ENCODE measurements at regions not wholly inside any gene's neighbourhood (a gene's known extent, or its start where the extent isn't known, plus 50 kb on each side); places are given as distances from the start of the nearest gene placed in this dataset.

- no peaks in the 10 kb centered on the region for H3K9me3 ChIP-seq (ENCODE audit: control insufficient read depth in 1 of 2, low read length in 2 of 2)
- H3K27me3 ChIP-seq (ENCODE audit: low read depth, low read length), result no peaks in the 10 kb centered on the region
- H3K36me3 ChIP-seq (ENCODE audit: control insufficient read depth in 1 of 2, insufficient read depth in 2 of 2, low read length in 2 of 2), result no peaks in the 10 kb centered on the region
- H3K4me3 ChIP-seq (ENCODE audit: low read depth in 1 of 2, low read length in 2 of 2), result no peak overlapping the region
- no peaks in the 10 kb centered on the region for H3K4me1 ChIP-seq (ENCODE audit: control insufficient read depth in 1 of 2, insufficient read depth in 2 of 2, low read length in 2 of 2)
- no peak overlapping the region for H3K27ac ChIP-seq (ENCODE audit: low read length)
Observed at GRCh38 chr13:22287343-22287920, 616.6 kb downstream of the FGF9 start.

- no peaks in the 10 kb centered on the region for H3K27me3 ChIP-seq (ENCODE audit: low read depth, low read length)
- no peaks in the 10 kb centered on the region for H3K36me3 ChIP-seq (ENCODE audit: control insufficient read depth in 1 of 2, insufficient read depth in 2 of 2, low read length in 2 of 2)
- H3K27ac ChIP-seq (ENCODE audit: low read length), result no peak overlapping the region
- no peaks in the 10 kb centered on the region for H3K9me3 ChIP-seq (ENCODE audit: control insufficient read depth in 1 of 2, low read length in 2 of 2)
- H3K4me3 ChIP-seq (ENCODE audit: low read depth in 1 of 2, low read length in 2 of 2), result no peak overlapping the region
- no peaks in the 10 kb centered on the region for H3K4me1 ChIP-seq (ENCODE audit: control insufficient read depth in 1 of 2, insufficient read depth in 2 of 2, low read length in 2 of 2)
Observed at GRCh38 chr13:22288496-22288895, 617.6 kb downstream of the FGF9 start.

- Histone ChIP-seq H3K9me3 (ENCODE audit: control insufficient read depth in 1 of 2, low read length in 2 of 2) (no peaks in the 10 kb centered on the region), H3K4me1 (ENCODE audit: control insufficient read depth in 1 of 2, insufficient read depth in 2 of 2, low read length in 2 of 2) (no peaks in the 10 kb centered on the region), H3K27ac (ENCODE audit: low read length) (no peak overlapping the region), H3K4me3 (ENCODE audit: low read depth in 1 of 2, low read length in 2 of 2) (no peak overlapping the region), H3K36me3 (ENCODE audit: control insufficient read depth in 1 of 2, insufficient read depth in 2 of 2, low read length in 2 of 2) (no peaks in the 10 kb centered on the region), H3K27me3 (ENCODE audit: low read depth, low read length) (no peaks in the 10 kb centered on the region)
Observed at GRCh38 chr13:22289711-22290110, 618.8 kb downstream of the FGF9 start.

- Histone ChIP-seq H3K27ac (ENCODE audit: low read length) (no peak overlapping the region), H3K9me3 (ENCODE audit: control insufficient read depth in 1 of 2, low read length in 2 of 2) (peaks cover 6 to 7% of the 10 kb centered on the region in 2 donors), H3K36me3 (ENCODE audit: control insufficient read depth in 1 of 2, insufficient read depth in 2 of 2, low read length in 2 of 2) (no peaks in the 10 kb centered on the region), H3K4me3 (ENCODE audit: low read depth in 1 of 2, low read length in 2 of 2) (no peak overlapping the region), H3K27me3 (ENCODE audit: low read depth, low read length) (no peaks in the 10 kb centered on the region), H3K4me1 (ENCODE audit: control insufficient read depth in 1 of 2, insufficient read depth in 2 of 2, low read length in 2 of 2) (no peaks in the 10 kb centered on the region)
Observed at GRCh38 chr13:22298530-22298929, 627.7 kb downstream of the FGF9 start.

GRCh38 chr13:22311734-22312404, 641.0 kb downstream of the FGF9 start:
- Histone ChIP-seq H3K27ac (ENCODE audit: low read length) (no peak overlapping the region), H3K27me3 (ENCODE audit: low read depth, low read length) (no peaks in the 10 kb centered on the region), H3K4me1 (ENCODE audit: control insufficient read depth in 1 of 2, insufficient read depth in 2 of 2, low read length in 2 of 2) (no peaks in the 10 kb centered on the region), H3K4me3 (ENCODE audit: low read depth in 1 of 2, low read length in 2 of 2) (no peak overlapping the region), H3K36me3 (ENCODE audit: control insufficient read depth in 1 of 2, insufficient read depth in 2 of 2, low read length in 2 of 2) (no peaks in the 10 kb centered on the region), H3K9me3 (ENCODE audit: control insufficient read depth in 1 of 2, low read length in 2 of 2) (no peaks in the 10 kb centered on the region)

- no peak overlapping the region for H3K27ac ChIP-seq (ENCODE audit: low read length)
Observed at GRCh38 chr13:22312405-22312803, 641.5 kb downstream of the FGF9 start.

GRCh38 chr13:22316494-22317025, 645.7 kb downstream of the FGF9 start:
- no peaks in the 10 kb centered on the region for H3K9me3 ChIP-seq (ENCODE audit: control insufficient read depth in 1 of 2, low read length in 2 of 2)
- H3K27ac ChIP-seq (ENCODE audit: low read length), result no peak overlapping the region
- H3K27me3 ChIP-seq (ENCODE audit: low read depth, low read length), result no peaks in the 10 kb centered on the region
- H3K36me3 ChIP-seq (ENCODE audit: control insufficient read depth in 1 of 2, insufficient read depth in 2 of 2, low read length in 2 of 2), result no peaks in the 10 kb centered on the region
- no peaks in the 10 kb centered on the region for H3K4me1 ChIP-seq (ENCODE audit: control insufficient read depth in 1 of 2, insufficient read depth in 2 of 2, low read length in 2 of 2)
- no peak overlapping the region for H3K4me3 ChIP-seq (ENCODE audit: low read depth in 1 of 2, low read length in 2 of 2)

More at GRCh38 chr13:22312405-22312803, 641.5 kb downstream of the FGF9 start:
- Histone ChIP-seq H3K4me1 (ENCODE audit: control insufficient read depth in 1 of 2, insufficient read depth in 2 of 2, low read length in 2 of 2) (no peaks in the 10 kb centered on the region), H3K27me3 (ENCODE audit: low read depth, low read length) (no peaks in the 10 kb centered on the region), H3K36me3 (ENCODE audit: control insufficient read depth in 1 of 2, insufficient read depth in 2 of 2, low read length in 2 of 2) (no peaks in the 10 kb centered on the region), H3K4me3 (ENCODE audit: low read depth in 1 of 2, low read length in 2 of 2) (no peak overlapping the region), H3K9me3 (ENCODE audit: control insufficient read depth in 1 of 2, low read length in 2 of 2) (no peaks in the 10 kb centered on the region)

- no peak overlapping the region for H3K27ac ChIP-seq (ENCODE audit: low read length)
- no peaks in the 10 kb centered on the region for H3K27me3 ChIP-seq (ENCODE audit: low read depth, low read length)
- no peak overlapping the region for H3K4me3 ChIP-seq (ENCODE audit: low read depth in 1 of 2, low read length in 2 of 2)
- no peaks in the 10 kb centered on the region for H3K36me3 ChIP-seq (ENCODE audit: control insufficient read depth in 1 of 2, insufficient read depth in 2 of 2, low read length in 2 of 2)
- H3K4me1 ChIP-seq (ENCODE audit: control insufficient read depth in 1 of 2, insufficient read depth in 2 of 2, low read length in 2 of 2), result no peaks in the 10 kb centered on the region
- H3K9me3 ChIP-seq (ENCODE audit: control insufficient read depth in 1 of 2, low read length in 2 of 2), result no peaks in the 10 kb centered on the region
Observed at GRCh38 chr13:22320991-22321390, 650.1 kb downstream of the FGF9 start.

GRCh38 chr13:22325761-22326160, 654.9 kb downstream of the FGF9 start:
- no peak overlapping the region for H3K27ac ChIP-seq (ENCODE audit: low read length)
- H3K4me1 ChIP-seq (ENCODE audit: control insufficient read depth in 1 of 2, insufficient read depth in 2 of 2, low read length in 2 of 2), result no peaks in the 10 kb centered on the region
- H3K36me3 ChIP-seq (ENCODE audit: control insufficient read depth in 1 of 2, insufficient read depth in 2 of 2, low read length in 2 of 2), result no peaks in the 10 kb centered on the region
- no peak overlapping the region for H3K4me3 ChIP-seq (ENCODE audit: low read depth in 1 of 2, low read length in 2 of 2)
- no peaks in the 10 kb centered on the region for H3K27me3 ChIP-seq (ENCODE audit: low read depth, low read length)
- H3K9me3 ChIP-seq (ENCODE audit: control insufficient read depth in 1 of 2, low read length in 2 of 2), result no peaks in the 10 kb centered on the region

GRCh38 chr13:22332416-22332815, 661.5 kb downstream of the FGF9 start:
- no peak overlapping the region for H3K4me3 ChIP-seq (ENCODE audit: low read depth in 1 of 2, low read length in 2 of 2)
- no peaks in the 10 kb centered on the region for H3K9me3 ChIP-seq (ENCODE audit: control insufficient read depth in 1 of 2, low read length in 2 of 2)
- H3K4me1 ChIP-seq (ENCODE audit: control insufficient read depth in 1 of 2, insufficient read depth in 2 of 2, low read length in 2 of 2), result no peaks in the 10 kb centered on the region
- H3K27ac ChIP-seq (ENCODE audit: low read length), result no peak overlapping the region
- H3K27me3 ChIP-seq (ENCODE audit: low read depth, low read length), result no peaks in the 10 kb centered on the region
- no peaks in the 10 kb centered on the region for H3K36me3 ChIP-seq (ENCODE audit: control insufficient read depth in 1 of 2, insufficient read depth in 2 of 2, low read length in 2 of 2)

GRCh38 chr13:22336460-22336859, 665.6 kb downstream of the FGF9 start:
- H3K27me3 ChIP-seq (ENCODE audit: low read depth, low read length), result no peaks in the 10 kb centered on the region
- no peak overlapping the region for H3K4me3 ChIP-seq (ENCODE audit: low read depth in 1 of 2, low read length in 2 of 2)
- H3K4me1 ChIP-seq (ENCODE audit: control insufficient read depth in 1 of 2, insufficient read depth in 2 of 2, low read length in 2 of 2), result no peaks in the 10 kb centered on the region
- peaks cover 0 to 11% of the 10 kb centered on the region in 2 donors for H3K9me3 ChIP-seq (ENCODE audit: control insufficient read depth in 1 of 2, low read length in 2 of 2)
- no peak overlapping the region for H3K27ac ChIP-seq (ENCODE audit: low read length)
- no peaks in the 10 kb centered on the region for H3K36me3 ChIP-seq (ENCODE audit: control insufficient read depth in 1 of 2, insufficient read depth in 2 of 2, low read length in 2 of 2)

- Histone ChIP-seq H3K9me3 (ENCODE audit: control insufficient read depth in 1 of 2, low read length in 2 of 2) (peaks cover 0 to 4% of the 10 kb centered on the region in 2 donors), H3K27me3 (ENCODE audit: low read depth, low read length) (no peaks in the 10 kb centered on the region), H3K4me3 (ENCODE audit: low read depth in 1 of 2, low read length in 2 of 2) (no peak overlapping the region), H3K36me3 (ENCODE audit: control insufficient read depth in 1 of 2, insufficient read depth in 2 of 2, low read length in 2 of 2) (no peaks in the 10 kb centered on the region), H3K27ac (ENCODE audit: low read length) (no peak overlapping the region), H3K4me1 (ENCODE audit: control insufficient read depth in 1 of 2, insufficient read depth in 2 of 2, low read length in 2 of 2) (no peaks in the 10 kb centered on the region)
Observed at GRCh38 chr13:22357132-22357531, 686.3 kb downstream of the FGF9 start.
